ENCODE measurements at regions not wholly inside any gene's neighbourhood (a gene's known extent, or its start where the extent isn't known, plus 50 kb on each side); places are given as distances from the start of the nearest gene placed in this dataset.

GRCh38 chr5:56512313-56512996 lies 279.3 kb upstream of the ANKRD55 start:
- no peaks in the 10 kb centered on the region for H4K20me1 ChIP-seq (replicated peaks; ENCODE audit: control insufficient read depth, insufficient read depth, low read length)
- H3K4me1 ChIP-seq (replicated peaks in 1 of 2; ENCODE audit: control insufficient read depth in 2 of 2, insufficient read depth in 2 of 2, low read length in 2 of 2), result no peaks in the 10 kb centered on the region; a peak in 1 of 5 replicates
- no peaks in the 10 kb centered on the region for H3K9me1 ChIP-seq (ENCODE audit: control insufficient read depth, insufficient read depth, low read length)
- H3K9ac ChIP-seq (ENCODE audit: insufficient read depth in 1 of 2, low read depth in 2 of 2, low read length in 2 of 2), result no peak overlapping the region
- DNase-seq (ENCODE audit: extremely low read depth in 1 of 4, low spot score in 3 of 4) (no peak), FAIRE-seq (no peak), ATAC-seq (no peak)
- BruUV-seq (replicated peaks), result no TSS peak
- ChIA-PET CTCF (ENCODE audit: low intra/inter-chr PET ratio) (no interaction called here), POLR2A (interaction anchor here (0.9 kb wide), 1 partner anchor 253 kb away, joined by 3 read pairs; no protein-coding TSS in a partner anchor)
- no peak overlapping the region for H3K4me2 ChIP-seq (ENCODE audit: insufficient read depth, low read length)
- peaks cover 0 to 4% of the 10 kb centered on the region in 2 experiments; a peak in 1 of 5 replicates for H3K27me3 ChIP-seq (ENCODE audit: control insufficient read depth in 2 of 2, insufficient read depth in 2 of 2, low read length in 2 of 2)
- 29% methylated on average over 6 of the region's 6 CpGs for WGBS (ENCODE audit: insufficient coverage, low coverage, missing lambda C conversion rate)
- no peaks in the 10 kb centered on the region for H3K79me2 ChIP-seq (ENCODE audit: control insufficient read depth, insufficient read depth, low read length)
- no peak overlapping the region for H3K27ac ChIP-seq (ENCODE audit: extremely low read depth, low read depth, low read length)
- H3K36me3 ChIP-seq (ENCODE audit: control insufficient read depth, insufficient read depth, low read length), result no peaks in the 10 kb centered on the region
- H3K4me3 ChIP-seq, result no peak overlapping the region
- no peaks in the 10 kb centered on the region for H3K9me3 ChIP-seq (replicated peaks; ENCODE audit: control insufficient read depth, insufficient read depth, low read depth, low read length)
- in situ Hi-C loops (cut with MboI) (no loop called here), intact Hi-C loops (cut with micrococcal nuclease) (no loop called here)
- H2AFZ ChIP-seq (ENCODE audit: low read depth, low read length), result no peak overlapping the region
- TF ChIP-seq, protein P1, sequence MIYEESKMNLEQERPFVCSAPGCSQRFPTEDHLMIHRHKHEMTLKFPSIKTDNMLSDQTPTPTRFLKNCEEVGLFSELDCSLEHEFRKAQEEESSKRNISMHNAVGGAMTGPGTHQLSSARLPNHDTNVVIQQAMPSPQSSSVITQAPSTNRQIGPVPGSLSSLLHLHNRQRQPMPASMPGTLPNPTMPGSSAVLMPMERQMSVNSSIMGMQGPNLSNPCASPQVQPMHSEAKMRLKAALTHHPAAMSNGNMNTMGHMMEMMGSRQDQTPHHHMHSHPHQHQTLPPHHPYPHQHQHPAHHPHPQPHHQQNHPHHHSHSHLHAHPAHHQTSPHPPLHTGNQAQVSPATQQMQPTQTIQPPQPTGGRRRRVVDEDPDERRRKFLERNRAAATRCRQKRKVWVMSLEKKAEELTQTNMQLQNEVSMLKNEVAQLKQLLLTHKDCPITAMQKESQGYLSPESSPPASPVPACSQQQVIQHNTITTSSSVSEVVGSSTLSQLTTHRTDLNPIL (CRISPR knock-in tag; IDR thresholded peaks at IDR 0.05), result no peak
- no peak for TF ChIP-seq ZNF143 (CRISPR knock-in tag; IDR thresholded peaks at IDR 0.05)
- TF ChIP-seq, protein P2, sequence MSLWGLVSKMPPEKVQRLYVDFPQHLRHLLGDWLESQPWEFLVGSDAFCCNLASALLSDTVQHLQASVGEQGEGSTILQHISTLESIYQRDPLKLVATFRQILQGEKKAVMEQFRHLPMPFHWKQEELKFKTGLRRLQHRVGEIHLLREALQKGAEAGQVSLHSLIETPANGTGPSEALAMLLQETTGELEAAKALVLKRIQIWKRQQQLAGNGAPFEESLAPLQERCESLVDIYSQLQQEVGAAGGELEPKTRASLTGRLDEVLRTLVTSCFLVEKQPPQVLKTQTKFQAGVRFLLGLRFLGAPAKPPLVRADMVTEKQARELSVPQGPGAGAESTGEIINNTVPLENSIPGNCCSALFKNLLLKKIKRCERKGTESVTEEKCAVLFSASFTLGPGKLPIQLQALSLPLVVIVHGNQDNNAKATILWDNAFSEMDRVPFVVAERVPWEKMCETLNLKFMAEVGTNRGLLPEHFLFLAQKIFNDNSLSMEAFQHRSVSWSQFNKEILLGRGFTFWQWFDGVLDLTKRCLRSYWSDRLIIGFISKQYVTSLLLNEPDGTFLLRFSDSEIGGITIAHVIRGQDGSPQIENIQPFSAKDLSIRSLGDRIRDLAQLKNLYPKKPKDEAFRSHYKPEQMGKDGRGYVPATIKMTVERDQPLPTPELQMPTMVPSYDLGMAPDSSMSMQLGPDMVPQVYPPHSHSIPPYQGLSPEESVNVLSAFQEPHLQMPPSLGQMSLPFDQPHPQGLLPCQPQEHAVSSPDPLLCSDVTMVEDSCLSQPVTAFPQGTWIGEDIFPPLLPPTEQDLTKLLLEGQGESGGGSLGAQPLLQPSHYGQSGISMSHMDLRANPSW (CRISPR knock-in tag; IDR thresholded peaks at IDR 0.05), result no peak
- TF ChIP-seq, protein P3, sequence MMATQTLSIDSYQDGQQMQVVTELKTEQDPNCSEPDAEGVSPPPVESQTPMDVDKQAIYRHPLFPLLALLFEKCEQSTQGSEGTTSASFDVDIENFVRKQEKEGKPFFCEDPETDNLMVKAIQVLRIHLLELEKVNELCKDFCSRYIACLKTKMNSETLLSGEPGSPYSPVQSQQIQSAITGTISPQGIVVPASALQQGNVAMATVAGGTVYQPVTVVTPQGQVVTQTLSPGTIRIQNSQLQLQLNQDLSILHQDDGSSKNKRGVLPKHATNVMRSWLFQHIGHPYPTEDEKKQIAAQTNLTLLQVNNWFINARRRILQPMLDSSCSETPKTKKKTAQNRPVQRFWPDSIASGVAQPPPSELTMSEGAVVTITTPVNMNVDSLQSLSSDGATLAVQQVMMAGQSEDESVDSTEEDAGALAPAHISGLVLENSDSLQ (IDR thresholded peaks at IDR 0.05), result no peak
- TF ChIP-seq, protein P4, sequence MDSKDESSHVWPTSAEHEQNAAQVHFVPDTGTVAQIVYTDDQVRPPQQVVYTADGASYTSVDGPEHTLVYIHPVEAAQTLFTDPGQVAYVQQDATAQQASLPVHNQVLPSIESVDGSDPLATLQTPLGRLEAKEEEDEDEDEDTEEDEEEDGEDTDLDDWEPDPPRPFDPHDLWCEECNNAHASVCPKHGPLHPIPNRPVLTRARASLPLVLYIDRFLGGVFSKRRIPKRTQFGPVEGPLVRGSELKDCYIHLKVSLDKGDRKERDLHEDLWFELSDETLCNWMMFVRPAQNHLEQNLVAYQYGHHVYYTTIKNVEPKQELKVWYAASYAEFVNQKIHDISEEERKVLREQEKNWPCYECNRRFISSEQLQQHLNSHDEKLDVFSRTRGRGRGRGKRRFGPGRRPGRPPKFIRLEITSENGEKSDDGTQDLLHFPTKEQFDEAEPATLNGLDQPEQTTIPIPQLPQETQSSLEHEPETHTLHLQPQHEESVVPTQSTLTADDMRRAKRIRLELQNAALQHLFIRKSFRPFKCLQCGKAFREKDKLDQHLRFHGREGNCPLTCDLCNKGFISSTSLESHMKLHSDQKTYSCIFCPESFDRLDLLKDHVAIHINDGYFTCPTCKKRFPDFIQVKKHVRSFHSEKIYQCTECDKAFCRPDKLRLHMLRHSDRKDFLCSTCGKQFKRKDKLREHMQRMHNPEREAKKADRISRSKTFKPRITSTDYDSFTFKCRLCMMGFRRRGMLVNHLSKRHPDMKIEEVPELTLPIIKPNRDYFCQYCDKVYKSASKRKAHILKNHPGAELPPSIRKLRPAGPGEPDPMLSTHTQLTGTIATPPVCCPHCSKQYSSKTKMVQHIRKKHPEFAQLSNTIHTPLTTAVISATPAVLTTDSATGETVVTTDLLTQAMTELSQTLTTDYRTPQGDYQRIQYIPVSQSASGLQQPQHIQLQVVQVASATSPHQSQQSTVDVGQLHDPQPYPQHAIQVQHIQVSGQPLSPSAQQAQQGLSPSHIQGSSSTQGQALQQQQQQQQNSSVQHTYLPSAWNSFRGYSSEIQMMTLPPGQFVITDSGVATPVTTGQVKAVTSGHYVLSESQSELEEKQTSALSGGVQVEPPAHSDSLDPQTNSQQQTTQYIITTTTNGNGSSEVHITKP (IDR thresholded peaks at IDR 0.05; ENCODE audit: partially characterized antibody), result no peak
- TF ChIP-seq NR2C1 (IDR thresholded peaks at IDR 0.05), result no peak
- TF ChIP-seq NR2C1 (tag; IDR thresholded peaks at IDR 0.05), result no peak
- no peak for TF ChIP-seq MXI1 (IDR thresholded peaks at IDR 0.05; ENCODE audit: low read depth, low read length)
- TF ChIP-seq U2AF1 (optimal IDR thresholded peaks at IDR 0.05; ENCODE audit: low read depth, low read length), result no peak
- no peak for TF ChIP-seq MYC (IDR thresholded peaks at IDR 0.05; ENCODE audit: low read depth, low read length)
- TF ChIP-seq MYC (CRISPR knock-in tag; IDR thresholded peaks at IDR 0.05; ENCODE audit: borderline replicate concordance, low read depth), result no peak
- TF ChIP-seq PYGO2 (tag; IDR thresholded peaks at IDR 0.05), result no peak
- TF ChIP-seq HDAC1 (IDR thresholded peaks at IDR 0.05), result no peak
- no peak for TF ChIP-seq HNRNPL (IDR thresholded peaks at IDR 0.05; ENCODE audit: low read depth, low read length)

All from K562 (cell line).